ENCODE measurements at regions not wholly inside any gene's neighbourhood (a gene's known extent, or its start where the extent isn't known, plus 50 kb on each side); places are given as distances from the start of the nearest gene placed in this dataset.
"Not testable (repeated sequence)": the region's sequence is repeated elsewhere in the genome, so short reads cannot be mapped to it uniquely, and the experiment has no call there.

- DNase-seq = not testable (repeated sequence)
These were observed 64.5 kb upstream of the HTR1E start for GRCh38 chr6:86872810-86873209.

- DNase-seq = no peak
These were observed 65.6 kb upstream of the HTR1E start for GRCh38 chr6:86871681-86872080.

- no peak for DNase-seq
These were observed 67.8 kb upstream of the HTR1E start for GRCh38 chr6:86869500-86869899.

GRCh38 chr6:86859513-86859912 is 77.8 kb upstream of the HTR1E start:
- DNase-seq = peak; percentile 15

GRCh38 chr6:86858970-86859369 is 78.4 kb upstream of the HTR1E start:
- DNase-seq = no peak

- DNase-seq = no peak
These were observed 79.5 kb upstream of the HTR1E start for GRCh38 chr6:86857783-86858182.

- peak; percentile 23 for DNase-seq
These were observed 80.3 kb upstream of the HTR1E start for GRCh38 chr6:86856937-86857563.

- no peak for DNase-seq
These were observed 80.9 kb upstream of the HTR1E start for GRCh38 chr6:86856379-86856778.

GRCh38 chr6:86848986-86849385 is 88.3 kb upstream of the HTR1E start:
- no peak for DNase-seq

- no peak for DNase-seq
These were observed 104.6 kb upstream of the HTR1E start for GRCh38 chr6:86832686-86833085.

GRCh38 chr6:86825436-86825835 is 111.9 kb upstream of the HTR1E start:
- DNase-seq = no peak

GRCh38 chr6:86822747-86823146 is 114.6 kb upstream of the HTR1E start:
- no peak for DNase-seq

- DNase-seq = no peak
These were observed 116.6 kb upstream of the HTR1E start for GRCh38 chr6:86820750-86821149.

- no peak for DNase-seq
These were observed 143.7 kb upstream of the HTR1E start for GRCh38 chr6:86793649-86794048.

- no peak for DNase-seq
These were observed 145.9 kb upstream of the HTR1E start for GRCh38 chr6:86791476-86791875.

- peak; percentile 72 for DNase-seq
These were observed 147.4 kb upstream of the HTR1E start for GRCh38 chr6:86789779-86790411.

- DNase-seq = no peak
These were observed 155.0 kb upstream of the HTR1E start for GRCh38 chr6:86782328-86782727.

GRCh38 chr6:86780923-86781322 is 156.4 kb upstream of the HTR1E start:
- DNase-seq = no peak

- no peak for DNase-seq
These were observed 161.4 kb upstream of the HTR1E start for GRCh38 chr6:86775893-86776292.

GRCh38 chr6:86765211-86765610 is 172.1 kb upstream of the HTR1E start:
- no peak for DNase-seq

GRCh38 chr6:86759953-86760352 is 177.4 kb upstream of the HTR1E start:
- not testable (repeated sequence) for DNase-seq

GRCh38 chr6:86756640-86757229 is 180.6 kb upstream of the HTR1E start:
- DNase-seq = no peak

- no peak for DNase-seq
These were observed 193.3 kb upstream of the HTR1E start for GRCh38 chr6:86744048-86744447.

GRCh38 chr6:86738078-86738477 is 199.2 kb upstream of the HTR1E start:
- no peak for DNase-seq

- DNase-seq = not testable (repeated sequence)
These were observed 205.7 kb upstream of the HTR1E start for GRCh38 chr6:86731631-86732030.

Data from NCI-H526 treated with DMSO at 0.1 percent for 48 hours (cell line).